ENCODE measurements at regions not wholly inside any gene's neighbourhood (a gene's known extent, or its start where the extent isn't known, plus 50 kb on each side); places are given as distances from the start of the nearest gene placed in this dataset.

DNA sequence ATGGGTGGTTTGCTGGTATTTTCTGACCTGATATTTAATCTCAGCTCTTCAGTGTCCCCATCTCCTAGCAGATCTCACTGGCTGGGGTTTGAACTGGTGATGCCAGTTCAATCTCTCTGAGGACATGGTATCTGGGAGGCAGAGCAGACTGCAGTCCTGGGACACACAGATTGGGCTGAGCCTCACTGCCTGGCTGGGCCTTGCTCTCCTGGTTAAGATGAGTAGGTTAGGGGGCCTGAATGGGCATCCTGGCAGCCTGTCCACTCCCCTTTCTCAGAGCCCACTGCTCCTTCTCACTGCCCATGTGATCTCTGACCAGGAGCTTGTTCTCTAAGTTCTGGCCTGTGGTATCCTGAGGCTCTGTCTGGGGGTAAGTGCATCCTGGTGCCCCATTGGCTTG is 363.4 kb downstream of the GLRX3 start:
- DNase-seq (ENCODE audit: low read depth): no peak
- Histone ChIP-seq H3K36me3 (ENCODE audit: control insufficient read depth, insufficient read depth, low read length) (no peaks in the 10 kb centered on the region), H3K27me3 (ENCODE audit: control insufficient read depth, insufficient read depth, low read length) (no peaks in the 10 kb centered on the region), H3K4me3 (ENCODE audit: low read depth, low read length) (no peak overlapping the region)
- TF ChIP-seq, protein P1, sequence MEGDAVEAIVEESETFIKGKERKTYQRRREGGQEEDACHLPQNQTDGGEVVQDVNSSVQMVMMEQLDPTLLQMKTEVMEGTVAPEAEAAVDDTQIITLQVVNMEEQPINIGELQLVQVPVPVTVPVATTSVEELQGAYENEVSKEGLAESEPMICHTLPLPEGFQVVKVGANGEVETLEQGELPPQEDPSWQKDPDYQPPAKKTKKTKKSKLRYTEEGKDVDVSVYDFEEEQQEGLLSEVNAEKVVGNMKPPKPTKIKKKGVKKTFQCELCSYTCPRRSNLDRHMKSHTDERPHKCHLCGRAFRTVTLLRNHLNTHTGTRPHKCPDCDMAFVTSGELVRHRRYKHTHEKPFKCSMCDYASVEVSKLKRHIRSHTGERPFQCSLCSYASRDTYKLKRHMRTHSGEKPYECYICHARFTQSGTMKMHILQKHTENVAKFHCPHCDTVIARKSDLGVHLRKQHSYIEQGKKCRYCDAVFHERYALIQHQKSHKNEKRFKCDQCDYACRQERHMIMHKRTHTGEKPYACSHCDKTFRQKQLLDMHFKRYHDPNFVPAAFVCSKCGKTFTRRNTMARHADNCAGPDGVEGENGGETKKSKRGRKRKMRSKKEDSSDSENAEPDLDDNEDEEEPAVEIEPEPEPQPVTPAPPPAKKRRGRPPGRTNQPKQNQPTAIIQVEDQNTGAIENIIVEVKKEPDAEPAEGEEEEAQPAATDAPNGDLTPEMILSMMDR (IDR thresholded peaks at IDR 0.05; ENCODE audit: insufficient read depth, low read length, poor library complexity, severe bottlenecking): no peak

- H3K36me3 ChIP-seq (ENCODE audit: control insufficient read depth, insufficient read depth, low read length): no peaks in the 10 kb centered on the region
- H3K4me3 ChIP-seq (ENCODE audit: low read depth, low read length): no peak overlapping the region
- TF ChIP-seq, protein P1 (IDR thresholded peaks at IDR 0.05; ENCODE audit: insufficient read depth, low read length, poor library complexity, severe bottlenecking): no peak
- no peaks in the 10 kb centered on the region for H3K27me3 ChIP-seq (ENCODE audit: control insufficient read depth, insufficient read depth, low read length)
- DNase-seq (ENCODE audit: low read depth): no peak
Measured at GRCh38 chr10:130500261-130501000, 364.2 kb downstream of the GLRX3 start.

DNA sequence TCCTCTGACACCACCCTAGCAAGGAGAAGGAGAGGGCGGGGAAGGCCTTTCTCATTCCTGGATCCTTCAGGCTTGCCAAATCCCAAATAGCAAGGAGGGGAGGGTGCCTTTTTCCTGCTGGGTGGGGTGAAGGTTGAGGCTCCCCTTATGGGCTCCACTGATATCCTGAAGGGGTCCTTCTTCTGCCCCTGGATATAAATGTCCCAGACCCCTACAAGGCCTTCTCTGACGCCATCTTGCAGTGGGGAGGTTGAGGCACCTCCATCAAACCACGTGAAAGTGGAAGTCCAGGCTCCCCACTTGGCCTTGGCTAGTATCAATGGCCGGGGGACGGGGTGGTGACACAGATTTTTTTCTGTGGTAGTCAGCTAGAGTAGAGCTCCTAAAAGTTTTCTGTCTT is 371.3 kb downstream of the GLRX3 start:
- Histone ChIP-seq H3K4me3 (ENCODE audit: low read depth, low read length) (no peak overlapping the region), H3K27me3 (ENCODE audit: control insufficient read depth, insufficient read depth, low read length) (no peaks in the 10 kb centered on the region), H3K36me3 (ENCODE audit: control insufficient read depth, insufficient read depth, low read length) (no peaks in the 10 kb centered on the region)
- no peak for DNase-seq (ENCODE audit: low read depth)
- TF ChIP-seq, protein P1 (IDR thresholded peaks at IDR 0.05; ENCODE audit: insufficient read depth, low read length, poor library complexity, severe bottlenecking): no peak

DNA sequence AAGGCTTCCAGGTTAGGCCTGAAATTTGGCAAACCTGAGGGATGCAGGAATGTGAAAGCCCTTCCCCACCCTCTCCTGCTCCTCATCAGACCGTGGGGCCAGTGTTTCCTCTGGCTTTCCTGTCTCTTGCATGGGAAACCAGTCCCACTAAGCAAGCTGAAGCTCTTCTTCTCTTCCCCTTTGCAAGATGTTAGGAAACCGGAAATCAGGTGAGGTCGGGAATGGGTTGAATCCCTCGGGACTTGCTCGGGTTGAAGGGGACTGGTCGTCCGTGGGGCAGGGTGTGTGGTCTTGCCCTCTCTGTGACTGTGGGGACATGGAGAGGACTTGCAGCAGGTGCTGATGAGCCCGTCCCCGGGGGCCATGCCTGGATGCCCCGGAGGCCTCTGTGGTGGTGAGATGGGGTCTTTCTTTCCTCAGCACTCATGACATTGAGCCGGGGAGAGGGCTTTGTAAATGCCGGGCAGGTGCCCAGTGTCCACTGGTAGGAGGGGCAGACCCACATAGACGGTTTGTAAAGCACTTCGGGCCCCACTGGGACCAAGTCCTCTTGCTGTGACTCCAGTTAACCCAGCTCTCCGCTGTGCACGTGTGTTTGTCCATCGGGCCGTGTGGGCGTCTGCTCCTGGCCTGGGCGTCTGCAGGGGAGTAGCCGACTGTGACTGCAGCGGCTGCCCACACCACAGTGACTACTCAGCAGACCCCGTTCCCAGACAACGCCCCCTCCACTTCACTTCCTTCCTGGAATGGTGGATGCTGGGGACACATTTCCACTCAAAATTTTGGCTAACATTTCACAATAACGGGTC is 373.9 kb downstream of the GLRX3 start:
- DNase-seq (ENCODE audit: low read depth): no peak
- H3K4me3 ChIP-seq (ENCODE audit: low read depth, low read length): no peak overlapping the region
- TF ChIP-seq, protein P1 (IDR thresholded peaks at IDR 0.05; ENCODE audit: insufficient read depth, low read length, poor library complexity, severe bottlenecking): no peak
- no peaks in the 10 kb centered on the region for H3K36me3 ChIP-seq (ENCODE audit: control insufficient read depth, insufficient read depth, low read length)
- no peaks in the 10 kb centered on the region for H3K27me3 ChIP-seq (ENCODE audit: control insufficient read depth, insufficient read depth, low read length)

DNA sequence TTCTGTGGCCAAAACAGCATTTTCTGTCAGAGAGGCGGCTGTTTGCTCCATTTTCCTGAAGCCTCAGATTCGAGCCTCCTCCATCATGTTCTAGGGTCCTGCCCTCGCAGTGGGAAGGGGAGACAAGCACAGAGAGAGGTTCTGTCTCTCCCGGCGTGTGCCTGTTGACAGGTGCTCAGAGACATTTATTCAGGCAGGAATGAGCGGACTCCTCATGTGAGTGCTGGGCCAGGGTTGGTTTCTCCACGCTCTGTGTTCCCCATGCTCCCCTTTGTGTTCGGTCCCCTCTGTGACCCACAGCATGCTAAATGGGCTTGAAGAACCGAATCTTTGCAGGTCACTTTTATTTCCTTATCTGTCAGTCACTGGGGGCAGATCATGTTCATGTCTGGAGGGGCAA is 374.6 kb downstream of the GLRX3 start:
- Histone ChIP-seq H3K4me3 (ENCODE audit: low read depth, low read length) (no peak overlapping the region), H3K27me3 (ENCODE audit: control insufficient read depth, insufficient read depth, low read length) (no peaks in the 10 kb centered on the region), H3K36me3 (ENCODE audit: control insufficient read depth, insufficient read depth, low read length) (no peaks in the 10 kb centered on the region)
- TF ChIP-seq, protein P1 (IDR thresholded peaks at IDR 0.05; ENCODE audit: insufficient read depth, low read length, poor library complexity, severe bottlenecking): no peak
- no peak for DNase-seq (ENCODE audit: low read depth)
